GM18951 (cell line): ENCODE measurements at regions not wholly inside any gene's neighbourhood (a gene's known extent, or its start where the extent isn't known, plus 50 kb on each side); places are given as distances from the start of the nearest gene placed in this dataset.

ENCODE experiments used
- POLR2A ChIP-seq: IDR thresholded peaks from 4 replicates; pipeline ENCODE4 v1.6.1; 2011; ENCODE audit warnings: mild to moderate bottlenecking; ENCODE audit not compliant: insufficient read length, insufficient read depth; ENCODE audit errors: extremely low read depth
- in situ Hi-C: fragments of 300-500 bp; cut with MboI; formaldehyde crosslinking; loops from one replicate; pipeline ENCODE4 v1.12.0; 2022; ENCODE audit warnings: low sequenced_read_pairs, mixed read lengths, inconsistent platforms; ENCODE audit not compliant: unreplicated experiment

DNA sequence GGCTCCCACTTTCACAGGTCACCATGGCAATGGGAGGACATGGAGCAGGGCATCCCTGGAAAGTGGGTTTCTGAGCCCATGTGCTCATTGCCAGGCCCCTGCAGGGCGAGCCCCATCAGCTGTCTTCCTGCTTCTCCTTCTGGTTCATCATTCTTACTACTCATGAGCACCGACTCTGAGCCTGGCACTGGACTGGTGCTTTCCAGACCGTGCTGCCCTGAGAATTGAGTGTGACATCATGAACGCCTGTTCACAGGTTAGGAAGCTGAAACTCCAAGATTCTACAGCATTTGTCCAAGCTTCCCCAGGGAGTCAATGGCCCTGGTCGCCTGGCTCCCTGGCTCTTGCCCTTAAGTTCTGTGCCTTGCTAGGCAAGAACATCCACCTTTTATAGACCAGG is 210.4 kb upstream of the ZNF536 start:
- in situ Hi-C loops, result no loop called here
- no peak for TF ChIP-seq POLR2A

DNA sequence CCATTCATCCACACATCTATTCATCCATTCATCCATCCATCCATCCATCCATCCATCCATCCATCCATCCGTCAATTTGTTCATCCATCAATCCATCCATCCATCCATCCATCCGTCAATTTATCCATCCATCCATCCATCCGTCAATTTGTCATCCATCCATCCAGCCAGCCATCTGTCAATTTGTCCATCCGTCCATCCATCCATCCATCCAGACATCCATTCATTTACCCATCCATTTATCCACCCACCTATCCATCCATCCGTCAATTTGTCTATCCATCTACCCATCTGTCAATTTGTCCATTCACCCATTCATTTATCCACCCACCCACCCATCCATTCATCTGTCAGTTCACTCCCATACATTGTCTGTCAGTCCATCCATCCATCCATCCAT is 209.5 kb upstream of the ZNF536 start:
- no peak for TF ChIP-seq POLR2A
- in situ Hi-C loops, result no loop called here

DNA sequence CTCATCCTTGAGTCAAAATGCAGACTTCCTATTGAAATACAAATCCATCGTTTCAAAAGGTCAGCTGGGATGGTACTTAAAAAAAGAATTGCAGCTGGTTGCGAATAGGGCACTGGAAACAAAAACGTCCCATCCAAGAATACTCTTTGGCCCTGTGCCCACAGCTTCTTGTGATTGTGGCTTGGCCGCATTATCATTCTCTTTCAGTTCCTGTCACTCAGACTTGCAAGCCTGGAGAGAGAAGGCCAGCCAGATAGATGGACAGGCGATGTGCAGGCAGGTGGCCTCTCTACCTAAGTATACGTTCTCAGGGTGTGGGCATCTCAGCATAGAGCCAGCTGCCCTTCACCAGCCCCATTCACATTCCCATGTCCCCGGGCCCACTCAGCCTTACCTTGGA is 208.5 kb upstream of the ZNF536 start:
- in situ Hi-C loops, result no loop called here

DNA sequence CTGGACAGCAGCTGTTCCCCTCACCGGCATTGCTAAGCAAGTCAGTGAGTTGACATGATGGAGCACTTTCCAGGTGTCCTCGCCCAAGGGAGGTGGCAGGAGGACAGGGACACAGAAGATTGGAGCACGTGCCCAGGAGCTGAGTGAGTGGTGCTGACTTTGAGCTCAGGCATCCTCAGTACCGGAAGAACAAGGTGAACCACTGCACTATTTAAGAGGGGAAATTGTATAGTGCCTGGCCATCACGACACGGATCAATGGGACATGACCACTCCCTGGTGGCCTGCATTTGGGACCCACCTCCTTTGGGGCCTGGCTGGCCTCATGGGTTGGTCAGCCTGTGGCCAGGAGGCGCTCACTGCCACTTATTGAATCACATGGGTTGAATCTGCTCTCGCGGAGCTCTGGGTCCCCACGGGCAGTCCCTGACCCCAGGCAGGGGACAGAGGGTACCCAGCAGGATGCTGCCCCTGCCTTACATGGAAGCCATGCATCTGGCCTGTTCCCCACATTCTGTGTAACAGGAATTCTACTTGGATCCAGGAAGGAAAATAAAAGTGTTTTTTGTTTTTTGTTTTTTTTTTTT is 206.9 kb upstream of the ZNF536 start:
- in situ Hi-C loops, result no loop called here
- TF ChIP-seq POLR2A, result no peak

More for the DNA sequence above, 208.5 kb upstream of the ZNF536 start:
- no peak for TF ChIP-seq POLR2A

DNA sequence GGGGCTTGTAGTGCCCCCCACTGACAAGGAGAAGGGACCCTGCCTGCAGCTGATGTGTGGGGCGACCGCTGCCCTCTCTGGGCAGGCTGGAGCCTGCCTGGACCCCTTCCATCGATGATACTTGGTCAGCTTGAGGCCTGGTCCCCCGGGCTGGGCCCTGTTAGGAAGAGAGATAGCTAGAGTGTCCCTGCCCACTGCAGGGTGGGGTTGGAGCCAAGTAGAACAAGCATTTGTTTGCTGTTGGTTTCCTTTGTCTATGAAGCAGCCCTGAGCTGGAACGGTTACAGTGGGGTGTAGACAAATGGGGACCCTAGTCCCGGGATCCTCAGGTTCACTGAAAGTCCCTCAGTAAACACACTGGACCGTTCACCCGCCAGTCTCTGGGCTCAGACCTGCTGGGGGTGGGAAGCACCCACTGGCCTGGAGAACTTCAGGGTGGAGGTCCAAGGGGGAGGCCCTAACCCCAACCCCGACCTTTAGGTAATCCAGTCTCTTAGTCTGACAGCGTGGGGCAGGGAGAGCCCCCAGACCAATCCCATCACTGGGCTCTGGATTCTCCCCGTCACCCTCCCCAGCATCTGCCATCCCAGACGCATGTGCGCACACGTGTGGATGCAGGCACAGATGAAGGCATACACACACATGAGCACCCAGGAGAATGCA is 204.8 kb upstream of the ZNF536 start:
- in situ Hi-C loops, result no loop called here
- TF ChIP-seq POLR2A, result no peak

DNA sequence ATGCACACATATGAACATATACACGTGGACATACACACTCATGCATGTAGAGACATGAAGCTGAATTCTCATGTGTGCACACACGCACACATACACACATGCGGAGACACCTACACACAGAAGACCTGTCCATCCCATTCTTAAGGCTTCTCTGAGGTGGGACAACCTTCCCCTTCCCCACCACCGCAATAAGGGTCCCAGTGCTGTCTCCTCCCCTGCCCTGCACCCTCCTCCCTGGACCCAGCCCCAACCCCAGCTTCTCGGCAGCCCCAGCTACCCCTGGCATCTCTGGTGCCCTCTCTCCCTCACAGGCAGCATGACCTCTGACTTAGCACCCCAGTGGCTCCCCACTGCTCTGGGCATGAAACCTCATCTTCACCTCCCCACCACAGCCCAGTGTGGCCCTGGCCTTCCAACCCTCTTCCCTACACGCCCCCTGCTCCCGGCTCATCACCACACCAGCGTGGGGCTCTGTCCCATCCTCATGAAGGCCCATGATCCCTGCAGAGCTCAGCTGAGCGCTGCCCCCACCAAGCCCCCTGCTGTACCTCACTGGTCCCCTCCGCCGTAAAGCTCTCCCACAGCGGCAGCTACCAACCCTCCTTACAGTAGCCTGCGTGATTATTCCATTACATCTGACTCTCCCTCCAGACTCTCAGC is 204.1 kb upstream of the ZNF536 start:
- in situ Hi-C loops, result no loop called here
- TF ChIP-seq POLR2A, result no peak

DNA sequence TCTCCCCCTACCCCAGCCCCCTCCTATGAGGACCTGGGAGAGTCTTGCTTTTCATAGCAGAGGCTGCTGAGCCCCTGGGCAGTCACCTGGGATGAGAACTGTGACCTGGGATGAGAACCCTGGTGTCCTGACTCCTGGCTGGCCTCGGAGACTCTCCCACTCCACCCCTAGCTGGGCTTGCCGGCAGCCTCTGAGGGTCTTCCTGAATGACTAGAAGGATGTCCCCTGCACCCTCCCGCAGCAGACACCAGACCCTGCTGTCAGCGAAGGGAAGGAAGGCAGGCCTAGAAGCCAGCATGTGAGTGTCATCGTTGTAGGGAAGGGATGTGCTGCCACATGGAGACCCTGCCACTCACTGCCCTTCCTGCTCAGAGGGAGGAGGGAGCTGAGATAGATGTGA is 203.4 kb upstream of the ZNF536 start:
- in situ Hi-C loops, result no loop called here
- no peak for TF ChIP-seq POLR2A

DNA sequence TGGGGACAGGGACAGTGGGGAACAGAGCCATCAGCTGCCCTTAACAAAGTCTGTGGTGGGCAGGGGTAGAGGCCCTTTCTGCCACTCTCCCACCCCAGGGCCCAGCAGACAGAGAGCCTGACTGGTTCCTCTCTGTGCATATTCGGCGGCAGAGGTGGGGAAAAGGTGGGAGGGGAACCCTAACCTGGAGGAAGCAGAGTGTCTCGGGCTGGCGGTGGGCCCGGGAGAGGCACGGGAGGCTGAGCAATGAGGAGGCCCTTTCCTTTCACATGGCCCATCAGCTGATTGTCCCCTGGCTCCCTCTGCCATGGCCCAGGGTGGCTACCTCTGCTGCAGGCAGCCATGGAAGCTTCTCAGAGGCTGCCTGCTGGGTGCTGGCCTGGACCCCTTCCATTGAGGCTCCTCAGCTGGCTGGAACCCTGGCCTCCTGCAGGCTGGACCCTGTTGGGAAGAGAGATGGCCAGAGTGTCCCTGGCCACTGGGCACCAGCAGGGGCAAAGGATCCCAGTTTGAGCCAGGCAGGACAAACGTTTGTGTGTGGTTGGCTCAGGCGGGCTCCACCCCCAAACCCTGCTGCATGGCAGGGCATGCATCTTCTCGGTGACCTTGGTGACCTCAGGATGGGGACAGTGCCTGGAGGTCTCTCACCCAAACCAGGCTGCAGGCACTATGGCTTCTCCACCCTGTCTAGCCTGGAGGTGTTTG is 202.8 kb upstream of the ZNF536 start:
- TF ChIP-seq POLR2A, result no peak
- in situ Hi-C loops, result no loop called here

DNA sequence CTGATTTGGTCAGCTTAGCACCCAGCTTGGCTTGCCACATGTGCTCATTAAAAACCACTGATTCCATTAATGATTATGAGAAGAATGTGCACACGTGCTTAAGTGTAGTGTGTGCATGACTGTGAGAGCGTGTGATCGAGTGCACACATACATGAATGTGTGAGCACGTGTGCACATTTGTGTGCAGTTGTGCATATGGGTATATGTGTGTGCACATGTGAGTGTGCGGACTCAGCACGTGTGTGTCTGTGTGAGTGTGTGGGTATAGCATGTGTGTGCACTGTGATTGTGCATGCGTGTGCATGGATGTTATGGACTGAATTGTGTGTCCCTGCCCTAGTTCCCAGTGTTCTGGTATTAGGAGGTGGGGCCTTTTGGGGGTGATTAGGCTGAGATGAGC is 202.1 kb upstream of the ZNF536 start:
- in situ Hi-C loops, result no loop called here
- no peak for TF ChIP-seq POLR2A

DNA sequence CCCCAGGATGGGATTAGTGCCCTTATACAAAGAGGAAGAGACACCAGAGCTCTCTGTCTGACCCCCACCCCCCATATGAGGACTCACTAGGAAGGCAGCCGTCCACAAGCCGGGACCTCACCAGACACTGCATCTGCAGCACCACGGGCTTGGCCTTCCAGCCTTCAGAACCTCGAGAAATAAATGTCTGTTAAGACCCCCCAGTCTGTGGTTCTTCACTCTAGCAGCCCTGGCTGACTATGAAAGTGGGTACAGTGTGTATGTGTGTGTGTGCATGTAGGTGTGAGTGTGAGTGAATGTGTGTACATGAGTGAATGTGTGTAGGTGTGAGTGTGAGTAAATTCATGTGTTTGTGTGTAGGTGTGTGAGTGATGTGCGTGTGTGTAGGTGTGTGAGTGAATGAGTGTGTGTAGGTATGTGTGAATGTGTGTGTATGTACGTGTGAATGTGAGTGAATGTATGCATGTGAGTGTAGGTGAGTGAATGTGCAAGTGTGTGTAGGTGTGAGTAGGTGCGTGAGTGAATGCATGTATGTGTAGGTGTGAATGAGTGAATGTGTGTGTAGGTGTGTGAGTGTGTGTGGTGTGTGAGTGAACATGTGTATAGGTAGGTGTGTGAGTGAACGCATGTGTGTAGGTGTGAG is 201.6 kb upstream of the ZNF536 start:
- TF ChIP-seq POLR2A, result no peak
- in situ Hi-C loops, result no loop called here

DNA sequence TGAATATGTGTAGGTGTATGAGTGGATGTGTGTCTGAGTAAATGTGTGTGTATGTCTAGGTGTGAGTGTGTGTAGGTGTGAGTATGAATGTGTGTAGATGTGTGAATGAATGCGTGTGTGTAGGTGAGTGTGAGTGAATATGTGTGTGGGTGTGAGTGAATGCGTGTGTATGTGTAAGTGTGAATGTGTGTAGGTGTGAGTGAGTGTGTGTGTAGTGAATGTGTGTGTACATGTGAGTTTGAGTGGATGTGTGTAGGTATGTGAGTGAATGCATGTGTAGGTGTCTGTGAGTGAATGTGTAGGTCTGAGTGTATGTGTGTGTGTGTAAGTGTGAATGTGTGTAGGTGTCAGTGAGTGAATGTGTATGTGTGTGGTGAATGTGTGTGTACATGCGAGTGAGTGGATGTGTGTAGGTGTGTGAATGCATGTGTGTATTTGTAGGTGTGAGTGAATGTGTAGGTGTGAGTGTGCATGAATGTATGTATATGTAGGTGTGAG is 201.0 kb upstream of the ZNF536 start:
- no peak for TF ChIP-seq POLR2A
- in situ Hi-C loops, result no loop called here

DNA sequence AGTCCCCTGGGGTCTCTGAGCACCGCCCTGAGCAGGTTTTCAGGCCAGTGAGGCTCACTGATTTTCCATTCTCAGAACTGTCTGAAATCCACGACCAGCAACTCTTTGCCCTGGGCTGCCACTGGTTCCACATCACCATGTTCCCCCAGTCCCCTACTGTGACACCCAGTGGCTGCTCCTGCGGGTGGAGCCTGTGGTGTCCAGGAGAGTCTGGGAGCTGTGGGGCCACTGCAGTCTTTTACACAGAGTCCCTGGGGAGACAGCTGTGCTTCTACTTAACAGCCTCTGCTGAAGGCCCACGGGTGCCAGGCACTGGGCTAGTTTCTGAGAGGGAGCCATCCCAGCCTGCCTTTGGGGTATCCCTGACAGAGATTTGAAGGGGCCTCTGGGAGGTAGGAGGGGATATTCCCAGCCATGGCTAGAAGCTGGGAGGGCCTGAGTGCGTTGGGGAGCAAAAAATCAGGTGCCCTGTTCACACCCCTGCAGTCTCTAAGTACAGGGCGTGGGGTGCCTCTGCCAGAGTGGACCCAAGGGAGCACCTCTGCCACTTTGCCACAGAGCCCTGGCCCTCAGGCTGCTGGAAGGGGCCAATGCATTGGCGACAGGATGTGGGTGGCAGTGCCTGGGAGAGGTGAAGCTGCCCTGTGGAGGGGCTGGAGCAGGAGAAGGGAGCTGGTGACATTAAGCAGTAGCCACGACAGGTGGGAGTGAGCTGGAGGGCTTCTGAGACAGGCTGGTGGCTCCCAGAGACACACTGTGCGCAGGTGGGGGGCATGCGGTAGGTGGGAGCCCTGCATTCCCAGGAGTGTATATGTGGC is 200.2 kb upstream of the ZNF536 start:
- in situ Hi-C loops, result no loop called here
- TF ChIP-seq POLR2A, result no peak
